ENCODE measurements at regions not wholly inside any gene's neighbourhood (a gene's known extent, or its start where the extent isn't known, plus 50 kb on each side); places are given as distances from the start of the nearest gene placed in this dataset.

DNA sequence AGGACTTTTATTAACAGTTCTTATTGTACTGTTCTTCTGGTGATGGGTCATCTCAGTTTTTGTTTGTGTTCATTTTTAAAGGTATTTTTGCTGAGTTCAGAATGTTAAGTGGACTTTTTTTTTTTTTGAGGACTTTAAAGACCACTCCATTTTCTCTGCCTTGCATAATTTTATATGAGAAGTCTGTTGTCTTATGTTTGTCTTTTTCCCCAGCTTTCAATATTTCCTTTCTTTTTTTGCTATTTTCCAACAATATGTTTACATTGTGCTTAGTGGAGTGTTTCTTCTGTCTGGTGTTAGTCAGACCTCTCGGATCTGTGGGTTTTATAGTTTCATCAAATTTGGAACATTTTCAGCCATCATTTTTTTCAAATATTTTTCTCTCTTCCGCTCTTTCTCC is 290.0 kb upstream of the TNRC6C start:
- Histone ChIP-seq H3K18ac (ENCODE audit: extremely low read depth, low read length) (no peak overlapping the region), H2BK20ac (ENCODE audit: low read length) (no peak overlapping the region), H3K79me2 (ENCODE audit: control insufficient read depth in 1 of 2, insufficient read depth in 2 of 2, low read length in 2 of 2) (no peaks in the 10 kb centered on the region), H2BK12ac (ENCODE audit: low read depth, low read length) (no peak overlapping the region), H3K4me2 (ENCODE audit: insufficient read depth in 1 of 2, low read depth in 2 of 2, low read length in 2 of 2) (no peak overlapping the region), H4K20me1 (replicated peaks in 1 of 2; ENCODE audit: control insufficient read depth in 1 of 2, insufficient read depth in 2 of 2, low read length in 2 of 2) (no peaks in the 10 kb centered on the region), H4K5ac (ENCODE audit: insufficient read length, low read depth, low read length) (no peak overlapping the region), H3K27me3 (replicated peaks in 1 of 4; ENCODE audit: control insufficient read depth in 3 of 4, extremely low read depth in 1 of 4, insufficient read depth in 3 of 4, low read length in 3 of 4) (no peaks in the 10 kb centered on the region), H3K23me2 (ENCODE audit: low read depth, low read length) (no peaks in the 10 kb centered on the region), H2BK15ac (ENCODE audit: low read length) (no peak overlapping the region), H3K14ac (ENCODE audit: insufficient read length) (no peak overlapping the region), H2AFZ (ENCODE audit: low read length) (no peak overlapping the region), H4K8ac (ENCODE audit: extremely low read depth, insufficient read depth, low read length) (no peak overlapping the region), H3K36me3 (ENCODE audit: control insufficient read depth in 2 of 4, insufficient read depth in 4 of 4, low read length in 3 of 4) (no peaks in the 10 kb centered on the region), H3K27ac (ENCODE audit: low read depth, low read length) (no peak overlapping the region), H3K9me3 (ENCODE audit: insufficient read depth in 2 of 2, low read depth in 1 of 2, low read length in 1 of 2) (peaks cover 9 to 12% of the 10 kb centered on the region in 2 experiments), H4K91ac (replicated peaks; ENCODE audit: insufficient read length, low read length) (no peak overlapping the region), H3K56ac (replicated peaks; ENCODE audit: insufficient read length, low read depth, low read length) (no peak overlapping the region), H3K79me1 (ENCODE audit: low read depth, low read length) (no peaks in the 10 kb centered on the region), H2BK120ac (replicated peaks; ENCODE audit: low read depth, low read length) (no peak overlapping the region), H3K9ac (replicated peaks in 1 of 4; ENCODE audit: extremely low read depth in 1 of 4, low read depth in 3 of 4, low read length in 3 of 4) (no peak overlapping the region), H3K23ac (ENCODE audit: insufficient read length) (no peak overlapping the region), H3K4me3 (ENCODE audit: extremely low read depth in 1 of 4, insufficient read depth in 2 of 4, low read depth in 3 of 4, low read length in 4 of 4) (no peak overlapping the region), H3K4ac (replicated peaks; ENCODE audit: insufficient read length, low read depth, low read length) (no peak overlapping the region), H2BK5ac (ENCODE audit: low read depth, low read length) (no peak overlapping the region), H2AK5ac (ENCODE audit: low read depth, low read length) (no peak overlapping the region), H3K4me1 (replicated peaks in 1 of 4; ENCODE audit: control insufficient read depth in 3 of 4, insufficient read depth in 4 of 4, low read length in 3 of 4) (no peaks in the 10 kb centered on the region)
- CTCF ChIA-PET (ENCODE audit: partially characterized antibody): no interaction called here
- FAIRE-seq (no peak), DNase-seq (ENCODE audit: low read depth in 1 of 2, low spot score in 2 of 2) (no peak)
- POLR2A ChIA-PET (ENCODE audit: partially characterized antibody): no interaction called here
- 86% methylated on average over 2 of the region's 2 CpGs; no CpG with 5 or more reads in 1 of the 2 experiments for WGBS, 2 experiments (ENCODE audit: extremely low coverage in 1 of 2, insufficient coverage in 1 of 2, insufficient read length in 1 of 2, insufficient replicate concordance in 2 of 2, low coverage in 1 of 2, low lambda C conversion rate in 2 of 2, missing lambda C conversion rate in 1 of 2)
- TF ChIP-seq RXRA (IDR thresholded peaks at IDR 0.05; ENCODE audit: insufficient read depth, low read depth, low read length): no peak
